HL-60/S4 treated with phorbol 12-myristate 13-acetate at 8.2 ng/mL for 4 days and 3 days (cell line): ENCODE measurements at regions not wholly inside any gene's neighbourhood (a gene's known extent, or its start where the extent isn't known, plus 50 kb on each side); places are given as distances from the start of the nearest gene placed in this dataset.
"Not testable (repeated sequence)": the region's sequence is repeated elsewhere in the genome, so short reads cannot be mapped to it uniquely, and the experiment has no call there.

Experiments
- in situ Hi-C: fragments of 300-500 bp; cut with MboI; formaldehyde crosslinking; loops from 2 replicates; pipeline ENCODE4 v1.15.0; 2022; ENCODE audit warnings: low sequenced_read_pairs

GRCh38 chr3:177687291-177687690 is 490.0 kb upstream of the TBL1XR1 start:
- in situ Hi-C loops, result no loop called here

GRCh38 chr3:177688152-177688551 is 490.9 kb upstream of the TBL1XR1 start:
- in situ Hi-C loops, result no loop called here

- in situ Hi-C loops, result no loop called here
These were observed 491.8 kb upstream of the TBL1XR1 start for GRCh38 chr3:177689077-177689476.

GRCh38 chr3:177689869-177690268 is 492.6 kb upstream of the TBL1XR1 start:
- in situ Hi-C loops, result no loop called here

GRCh38 chr3:177690306-177690705 is 493.0 kb upstream of the TBL1XR1 start:
- in situ Hi-C loops, result no loop called here

GRCh38 chr3:177692304-177692975 is 495.2 kb upstream of the TBL1XR1 start:
- in situ Hi-C loops, result no loop called here

GRCh38 chr3:177693616-177694264 is 496.5 kb upstream of the TBL1XR1 start:
- in situ Hi-C loops, result no loop called here

GRCh38 chr3:177694316-177694715 is 497.0 kb upstream of the TBL1XR1 start:
- in situ Hi-C loops, result no loop called here

- in situ Hi-C loops, result no loop called here
These were observed 497.7 kb upstream of the TBL1XR1 start for GRCh38 chr3:177694951-177695350.

GRCh38 chr3:177700117-177700516 is 502.8 kb upstream of the TBL1XR1 start:
- in situ Hi-C loops, result no loop called here

GRCh38 chr3:177703788-177704187 is 506.5 kb upstream of the TBL1XR1 start:
- in situ Hi-C loops, result no loop called here

GRCh38 chr3:177705976-177706823 is 508.9 kb upstream of the TBL1XR1 start:
- in situ Hi-C loops, result no loop called here

- in situ Hi-C loops, result not testable (repeated sequence)
These were observed 512.2 kb upstream of the TBL1XR1 start for GRCh38 chr3:177709470-177709869.

GRCh38 chr3:177710506-177710905 is 513.2 kb upstream of the TBL1XR1 start:
- in situ Hi-C loops, result no loop called here

GRCh38 chr3:177711637-177712036 is 514.4 kb upstream of the TBL1XR1 start:
- in situ Hi-C loops, result no loop called here

GRCh38 chr3:177713928-177714900 is 516.9 kb upstream of the TBL1XR1 start:
- in situ Hi-C loops, result no loop called here

- in situ Hi-C loops, result no loop called here
These were observed 517.7 kb upstream of the TBL1XR1 start for GRCh38 chr3:177714945-177715344.

- in situ Hi-C loops, result no loop called here
These were observed 518.7 kb upstream of the TBL1XR1 start for GRCh38 chr3:177715980-177716379.

GRCh38 chr3:177720927-177721326 is 523.6 kb upstream of the TBL1XR1 start:
- in situ Hi-C loops, result not testable (repeated sequence)
